K562 (cell line): ENCODE measurements at regions not wholly inside any gene's neighbourhood (a gene's known extent, or its start where the extent isn't known, plus 50 kb on each side); places are given as distances from the start of the nearest gene placed in this dataset.

ENCODE experiments used
- ATAC-seq: fragments of 200-7000 bp; cut with Tn5 transposase; 3 replicates; pipeline ENCODE4 v1.9.1; 2020; ENCODE audit warnings: moderate library complexity
- BruUV-seq: library from RNA; stranded (reverse); fragments of 400-500 nt; replicated peaks from 2 replicates; lab custom pipeline; 2021; lab: Mats Ljungman, UMichigan
- CTCF ChIA-PET: fragments of 300-600 bp; formaldehyde crosslinking; extraction: SDS; loops from one replicate; lab custom pipeline; 2021; ENCODE audit warnings: low intra/inter-chr PET ratio; lab: Yijun Ruan, JAX
- POLR2A ChIA-PET: fragments of 300-600, 350-650 bp; sonication (Branson Sonifier 250); formaldehyde crosslinking; extraction: SDS; loops from one replicate; lab custom pipeline; 2021; ENCODE audit warnings: antibody characterized with exemption, inconsistent platforms; lab: Yijun Ruan, JAX
- DNase-seq, 4 experiments: peaks; one replicate each; pipeline versions ENCODE4 v3.0.0 to v3.0.0-alpha.2; 2011 to 2018; ENCODE audit warnings: low spot score in 3 of 4, mixed read lengths in 3 of 4; ENCODE audit errors: extremely low read depth in 1 of 4
- FAIRE-seq: peaks from 2 replicates; lab custom pipeline; 2011; peaks lifted over from hg19 to GRCh38; lab: Jason Lieb, UNC
- H2AFZ ChIP-seq: 2 replicates; pipeline ENCODE4 v1.6.0; 2011; ENCODE audit warnings: low read depth, low read length, control low read depth, inconsistent platforms
- H3K27ac ChIP-seq: fragments of 200-600 bp; 3 replicates; pipeline ENCODE4 v1.8.0; 2011; ENCODE audit warnings: low read depth, mild to moderate bottlenecking, control low read depth, inconsistent platforms, low read length, moderate library complexity, mixed read lengths; ENCODE audit errors: extremely low read depth
- H3K27me3 ChIP-seq, 2 experiments: fragments of 300-600 bp in 1 of 2; 2 replicates in 1 of 2; 3 replicates in 1 of 2; pipeline versions ENCODE4 v1.6.0 to v1.8.0; 2011; ENCODE audit warnings: inconsistent platforms in 2 of 2, low read length in 2 of 2, mild to moderate bottlenecking in 1 of 2, mixed read lengths in 1 of 2, moderate library complexity in 1 of 2; ENCODE audit not compliant: control insufficient read depth in 2 of 2, insufficient read depth in 2 of 2
- H3K36me3 ChIP-seq: fragments of 300-600 bp; 3 replicates; pipeline ENCODE4 v1.8.0; 2011; ENCODE audit warnings: mild to moderate bottlenecking, low read length, inconsistent platforms; ENCODE audit not compliant: control insufficient read depth, insufficient read depth
- H3K4me1 ChIP-seq, 2 experiments: fragments of 200-600 bp in 1 of 2; replicated peaks in 1 of 2; 2 replicates in 1 of 2; 3 replicates in 1 of 2; pipeline versions ENCODE4 v1.5.1 to v1.8.0; 2011; ENCODE audit warnings: inconsistent platforms in 2 of 2, low read length in 2 of 2, mild to moderate bottlenecking in 1 of 2, mixed read lengths in 1 of 2, moderate library complexity in 1 of 2; ENCODE audit not compliant: control insufficient read depth in 2 of 2, insufficient read depth in 2 of 2
- H3K4me2 ChIP-seq: 2 replicates; pipeline ENCODE4 v1.6.1; 2011; ENCODE audit warnings: low read length, control low read depth, inconsistent platforms, mixed read lengths; ENCODE audit not compliant: insufficient read depth
- H3K4me3 ChIP-seq: fragments of 200-600 bp; sonication (generic), shearing (Covaris generic); 2 replicates; pipeline ENCODE4 v1.5.1; 2016; ENCODE audit warnings: control low read depth, inconsistent platforms
- H3K79me2 ChIP-seq: fragments of 200-600 bp; 3 replicates; pipeline ENCODE4 v1.8.0; 2011; ENCODE audit warnings: low read length, inconsistent platforms; ENCODE audit not compliant: control insufficient read depth, insufficient read depth
- H3K9ac ChIP-seq, 2 experiments: 2 replicates each; pipeline versions ENCODE4 v1.6.0 to v1.6.1; 2011; ENCODE audit warnings: low read depth in 2 of 2, low read length in 2 of 2, control low read depth in 1 of 2, inconsistent platforms in 1 of 2, mild to moderate bottlenecking in 1 of 2, mixed read lengths in 1 of 2; ENCODE audit not compliant: insufficient read depth in 1 of 2
- H3K9me1 ChIP-seq: one replicate; pipeline ENCODE4 v1.6.0; 2011; ENCODE audit warnings: inconsistent platforms, mild to moderate bottlenecking, low read length, moderate library complexity; ENCODE audit not compliant: control insufficient read depth, insufficient read depth
- H3K9me3 ChIP-seq: replicated peaks from 2 replicates; pipeline ENCODE4 v1.5.1; 2011; ENCODE audit warnings: low read depth, low read length, inconsistent platforms; ENCODE audit not compliant: control insufficient read depth, insufficient read depth
- H4K20me1 ChIP-seq: replicated peaks from 2 replicates; pipeline ENCODE4 v1.6.1; 2011; ENCODE audit warnings: low read length, inconsistent platforms, mixed read lengths; ENCODE audit not compliant: control insufficient read depth, insufficient read depth
- CCAR2 ChIP-seq: fragments of 200-400 bp; formaldehyde crosslinking; IDR thresholded peaks from 2 replicates; pipeline ENCODE4 v1.6.1; 2017; ENCODE audit warnings: mild to moderate bottlenecking, low read depth, low read length
- GABPB2 ChIP-seq: fragments of 250-450 bp; sonication (Bioruptor Pico); conservative IDR thresholded peaks from 2 replicates; pipeline ENCODE4 v1.5.1; 2021; ENCODE audit warnings: mild to moderate bottlenecking
- HMG20B ChIP-seq: fragments of 250-450 bp; sonication (Bioruptor Pico); IDR thresholded peaks from 2 replicates; pipeline ENCODE4 v1.5.0; 2021; ENCODE audit warnings: mild to moderate bottlenecking
- NFE2 ChIP-seq: IDR thresholded peaks from 2 replicates; pipeline ENCODE4 v1.6.1; 2014; ENCODE audit warnings: antibody characterized with exemption, low read depth
- PHTF2 ChIP-seq: fragments of 250-450 bp; sonication (Bioruptor Pico); IDR thresholded peaks from 2 replicates; pipeline ENCODE4 v1.5.0; 2021; ENCODE audit warnings: mild to moderate bottlenecking
- REST ChIP-seq, 2 experiments: fragments of 450-650 bp; formaldehyde crosslinking in 1 of 2; IDR thresholded peaks; 2 replicates each; pipeline versions ENCODE4 v1.4.0 to v1.6.1; 2014 to 2020; ENCODE audit warnings: mild to moderate bottlenecking in 2 of 2, borderline replicate concordance in 1 of 2, low read depth in 1 of 2
- RHOXF2B ChIP-seq: fragments of 250-450 bp; sonication (Bioruptor Pico); conservative IDR thresholded peaks from 2 replicates; pipeline ENCODE4 v1.5.1; 2021
- SAP30 ChIP-seq: fragments of 200-600 bp; sonication (generic); IDR thresholded peaks from 2 replicates; pipeline ENCODE4 v1.6.1; 2012; ENCODE audit warnings: borderline replicate concordance, low read depth, mild to moderate bottlenecking, moderate library complexity, low read length, control low read depth, inconsistent platforms; ENCODE audit not compliant: insufficient read depth, poor library complexity, severe bottlenecking
- U2AF1 ChIP-seq: fragments of 200-400 bp; formaldehyde crosslinking; optimal IDR thresholded peaks from 2 replicates; pipeline ENCODE3; 2017; ENCODE audit warnings: mild to moderate bottlenecking, low read depth, low read length, moderate library complexity
- ZNF263 ChIP-seq: sonication (generic); formaldehyde crosslinking; IDR thresholded peaks from 2 replicates; pipeline ENCODE4 v1.8.0; 2022; ENCODE audit warnings: mild to moderate bottlenecking, missing genetic modification reagents, borderline replicate concordance
- ZNF707 ChIP-seq: fragments of 250-450 bp; sonication (Bioruptor Pico); conservative IDR thresholded peaks from 2 replicates; pipeline ENCODE4 v1.8.0; 2022; ENCODE audit warnings: inconsistent platforms, mild to moderate bottlenecking, moderate library complexity
- ZNF830 ChIP-seq: fragments of 250-450 bp; sonication (Bioruptor Pico); IDR thresholded peaks from 2 replicates; pipeline ENCODE4 v1.5.0; 2021; ENCODE audit warnings: mild to moderate bottlenecking
- WGBS: fragments of 100-300 bp; shearing (Covaris generic); methylation state at CpG from one replicate; pipeline ENCODE4 v1.1.6; 2016; ENCODE audit warnings: low coverage, mixed read lengths; ENCODE audit not compliant: insufficient coverage; ENCODE audit errors: missing lambda C conversion rate; 5-methylcytosine and 5-hydroxymethylcytosine counted together
- in situ Hi-C: fragments of 300-500 bp; cut with MboI; formaldehyde crosslinking; loops from 4 replicates; pipeline ENCODE4 v1.15.0; 2018; ENCODE audit warnings: inconsistent platforms, mixed read lengths
- intact Hi-C: fragments of 100-400 bp; cut with micrococcal nuclease; formaldehyde crosslinking; loops from 2 replicates; pipeline ENCODE4 v1.14.2; 2022

- no peak for TF ChIP-seq PHTF2 (CRISPR knock-in tag)
- no peak for TF ChIP-seq ZNF707 (CRISPR knock-in tag)
- no peak for TF ChIP-seq GABPB2 (CRISPR knock-in tag)
- no peak for TF ChIP-seq RHOXF2B
- TF ChIP-seq ZNF830 (CRISPR knock-in tag): no peak
- TF ChIP-seq ZNF263: no peak
- TF ChIP-seq HMG20B (CRISPR knock-in tag): no peak
These were observed 164.9 kb downstream of the RDH14 start (continued) for GRCh38 chr2:18395555-18395954.

DNA sequence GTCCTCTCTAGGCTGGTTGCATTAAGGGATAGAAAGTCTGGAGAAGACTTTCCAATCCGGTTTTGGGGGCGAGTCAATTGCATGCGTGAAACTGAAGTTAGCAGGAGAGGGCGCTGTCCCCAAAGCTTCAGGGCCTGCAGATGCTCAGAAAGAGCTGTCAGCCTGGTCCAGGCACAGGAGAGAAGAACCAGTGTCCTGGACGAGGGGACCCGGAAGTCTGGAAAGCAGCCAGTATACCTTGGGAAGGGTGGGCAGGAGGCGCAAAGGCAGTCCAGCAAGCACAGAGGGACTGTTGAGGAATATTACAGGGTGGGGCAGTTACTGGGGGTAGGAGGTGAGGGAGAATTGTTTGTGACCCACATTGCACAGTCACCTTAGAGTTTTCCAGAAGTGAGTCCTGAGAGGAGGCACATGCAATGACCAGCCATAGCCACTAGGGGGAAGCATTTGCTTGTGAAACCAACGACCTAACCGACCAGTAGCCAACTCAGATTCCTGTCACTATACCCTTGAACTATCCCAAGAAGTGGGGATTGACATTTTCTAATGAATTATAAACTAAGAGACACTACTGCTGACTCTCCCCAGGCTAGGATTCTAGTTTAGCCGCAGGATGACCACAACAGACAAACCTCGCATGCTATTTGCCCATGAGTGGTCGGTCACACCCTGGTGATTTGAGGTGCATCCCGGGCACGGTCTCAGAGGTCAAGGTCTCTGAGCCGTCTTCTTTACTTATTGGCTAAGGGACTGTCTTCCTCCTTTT is 172.8 kb downstream of the RDH14 start:
- H3K4me2 ChIP-seq: no peak overlapping the region
- H3K9me3 ChIP-seq: no peaks in the 10 kb centered on the region
- CTCF ChIA-PET: interaction anchor here (0.7 to 1.6 kb wide), 4 partner anchors 18 to 1476 kb away, joined by 3 to 4 read pairs (median 4); no protein-coding TSS in a partner anchor
- POLR2A ChIA-PET: no interaction called here
- DNase-seq (peak; percentile 52 to 75 (median 71)), FAIRE-seq (peak; percentile 92), ATAC-seq (peak; percentile 98)
- no peak overlapping the region for H3K4me3 ChIP-seq
- no peaks in the 10 kb centered on the region for H3K79me2 ChIP-seq
- H3K9ac ChIP-seq: no peak overlapping the region
- no peaks in the 10 kb centered on the region for H3K4me1 ChIP-seq
- intact Hi-C loops: loop anchor here (1.0 to 10.0 kb wide), 4 partner anchors 17 to 1707 kb away; no protein-coding TSS in a partner anchor
- H3K27me3 ChIP-seq: no peaks in the 10 kb centered on the region
- no peaks in the 10 kb centered on the region for H4K20me1 ChIP-seq
- 21% methylated on average over 12 of the region's 15 CpGs for WGBS
- H3K9me1 ChIP-seq: no peaks in the 10 kb centered on the region
- in situ Hi-C loops: loop anchor here (25.0 kb wide), 1 partner anchor 925 kb away; no protein-coding TSS in a partner anchor
- BruUV-seq: no TSS peak
- H3K36me3 ChIP-seq: no peaks in the 10 kb centered on the region
- H3K27ac ChIP-seq: no peak overlapping the region
- peak overlapping the region; percentile 57 for H2AFZ ChIP-seq
- TF ChIP-seq U2AF1: no peak
- TF ChIP-seq SAP30: no peak
- TF ChIP-seq REST (IDR thresholded peaks at IDR 0.05; ENCODE audit: borderline replicate concordance): peak; percentile 38; the same call in 1 of the 2 replicates
- no peak for TF ChIP-seq REST (CRISPR knock-in tag; IDR thresholded peaks at IDR 0.05; ENCODE audit: low read depth)
- no peak for TF ChIP-seq CCAR2
- TF ChIP-seq NFE2: 0 out of 2 replicates have a peak, but pooled peaks have one; percentile 15
